Hepatocyte (in vitro differentiated cells): ENCODE measurements at regions not wholly inside any gene's neighbourhood (a gene's known extent, or its start where the extent isn't known, plus 50 kb on each side); places are given as distances from the start of the nearest gene placed in this dataset.

Experiments used
- DNase-seq: peaks from one replicate; pipeline ENCODE4 v3.0.0-alpha.2; 2016; ENCODE audit warnings: low spot score
- H2AFZ ChIP-seq: fragments of 200-600 bp; sonication (generic); 2 replicates; pipeline ENCODE4 v1.6.0; 2016; ENCODE audit warnings: antibody characterized with exemption, mild to moderate bottlenecking
- H3K27ac ChIP-seq: fragments of 200-600 bp; sonication (generic); 2 replicates; pipeline ENCODE4 v1.5.1; 2016; ENCODE audit warnings: mild to moderate bottlenecking
- H3K27me3 ChIP-seq: fragments of 200-600 bp; sonication (generic); 2 replicates; pipeline ENCODE4 v1.6.1; 2016
- H3K36me3 ChIP-seq: fragments of 200-600 bp; sonication (generic); replicated peaks from 2 replicates; pipeline ENCODE4 v1.5.1; 2016; ENCODE audit warnings: low read depth; ENCODE audit not compliant: insufficient read depth
- H3K4me1 ChIP-seq: fragments of 200-600 bp; sonication (generic); 2 replicates; pipeline ENCODE4 v1.5.1; 2016; ENCODE audit warnings: mild to moderate bottlenecking, moderate library complexity; ENCODE audit not compliant: insufficient read depth
- H3K4me2 ChIP-seq: fragments of 200-600 bp; sonication (generic); 2 replicates; pipeline ENCODE4 v1.6.0; 2016
- H3K4me3 ChIP-seq: fragments of 200-600 bp; sonication (generic); 2 replicates; pipeline ENCODE4 v1.5.1; 2016; ENCODE audit warnings: mild to moderate bottlenecking
- H3K79me2 ChIP-seq: fragments of 200-600 bp; sonication (generic); 2 replicates; pipeline ENCODE4 v1.6.0; 2017; ENCODE audit warnings: mild to moderate bottlenecking
- H3K9me2 ChIP-seq: fragments of 200-600 bp; sonication (generic); replicated peaks from 2 replicates; pipeline ENCODE4 v1.6.0; 2017; ENCODE audit warnings: mild to moderate bottlenecking; ENCODE audit not compliant: insufficient read depth
- H3K9me3 ChIP-seq: fragments of 200-600 bp; sonication (generic); 2 replicates; pipeline ENCODE4 v1.5.1; 2016; ENCODE audit warnings: low read depth, mild to moderate bottlenecking
- H4K20me1 ChIP-seq: fragments of 200-600 bp; sonication (generic); 2 replicates; pipeline ENCODE4 v1.6.0; 2016; ENCODE audit warnings: mild to moderate bottlenecking; ENCODE audit not compliant: insufficient read depth, poor library complexity, severe bottlenecking
- CTCF ChIP-seq: fragments of 200-600 bp; sonication (generic); IDR thresholded peaks from 2 replicates; pipeline ENCODE4 v1.5.1; 2016; ENCODE audit warnings: antibody characterized with exemption, mild to moderate bottlenecking; ENCODE audit not compliant: poor library complexity
- EZH2 ChIP-seq: fragments of 200-600 bp; sonication (generic); IDR thresholded peaks from 2 replicates; pipeline ENCODE4 v1.6.1; 2016; ENCODE audit warnings: antibody characterized with exemption, mild to moderate bottlenecking, borderline replicate concordance
- EZH2phosphoT487 ChIP-seq: fragments of 200-600 bp; sonication (generic); IDR thresholded peaks from one replicate; pipeline ENCODE4 v1.6.1; 2018; ENCODE audit warnings: antibody characterized with exemption, mild to moderate bottlenecking, low read depth, moderate library complexity; ENCODE audit not compliant: unreplicated experiment, severe bottlenecking
- WGBS: methylation state at CpG from one replicate; pipeline ENCODE4 v1.1.6; 2016; ENCODE audit warnings: low lambda C conversion rate; ENCODE audit errors: missing lambda C conversion rate; 5-methylcytosine and 5-hydroxymethylcytosine counted together

GRCh38 chr7:23967949-23968599 is 258.1 kb downstream of the STK31 start:
- Histone ChIP-seq H4K20me1 (no peaks in the 10 kb centered on the region), H3K9me3 (no peaks in the 10 kb centered on the region), H3K4me3 (no peak overlapping the region), H3K4me1 (peaks cover 37% of the 10 kb centered on the region), H3K27ac (peak overlapping the region; percentile 75), H3K36me3 (no peaks in the 10 kb centered on the region), H3K27me3 (no peaks in the 10 kb centered on the region), H3K4me2 (no peak overlapping the region), H2AFZ (no peak overlapping the region), H3K9me2 (no peaks in the 10 kb centered on the region), H3K79me2 (no peaks in the 10 kb centered on the region)
- no peak for DNase-seq
- TF ChIP-seq CTCF (no peak), EZH2phosphoT487 (no peak), EZH2 (no peak)
- WGBS, result 81% methylated on average over 5 of the region's 5 CpGs

GRCh38 chr7:23968791-23969190 is 258.8 kb downstream of the STK31 start:
- no peaks in the 10 kb centered on the region for H3K79me2 ChIP-seq
- H4K20me1 ChIP-seq, result no peaks in the 10 kb centered on the region
- peaks cover 37% of the 10 kb centered on the region for H3K4me1 ChIP-seq
- H3K27me3 ChIP-seq, result no peaks in the 10 kb centered on the region
- no peak for TF ChIP-seq CTCF
- no peak for TF ChIP-seq EZH2
- no peak for DNase-seq
- H3K27ac ChIP-seq, result peak overlapping the region; percentile 75
- H2AFZ ChIP-seq, result no peak overlapping the region
- WGBS, result 54% methylated on average over 2 of the region's 2 CpGs
- H3K36me3 ChIP-seq, result no peaks in the 10 kb centered on the region
- no peaks in the 10 kb centered on the region for H3K9me3 ChIP-seq
- no peak overlapping the region for H3K4me2 ChIP-seq
- H3K4me3 ChIP-seq, result no peak overlapping the region
- no peaks in the 10 kb centered on the region for H3K9me2 ChIP-seq

GRCh38 chr7:23969443-23969842 is 259.4 kb downstream of the STK31 start:
- Histone ChIP-seq H3K4me1 (peaks cover 37% of the 10 kb centered on the region), H3K4me2 (peak overlapping the region; percentile 26), H3K79me2 (no peaks in the 10 kb centered on the region), H3K27me3 (no peaks in the 10 kb centered on the region), H2AFZ (no peak overlapping the region), H4K20me1 (no peaks in the 10 kb centered on the region), H3K9me3 (no peaks in the 10 kb centered on the region), H3K27ac (peak overlapping the region; percentile 87), H3K9me2 (no peaks in the 10 kb centered on the region), H3K36me3 (no peaks in the 10 kb centered on the region), H3K4me3 (no peak overlapping the region)
- TF ChIP-seq CTCF, result no peak
- TF ChIP-seq EZH2phosphoT487, result no peak
- peak; percentile 63 for DNase-seq
- 21% methylated on average over 3 of the region's 3 CpGs for WGBS

- no peak for TF ChIP-seq EZH2
- no peak for TF ChIP-seq EZH2phosphoT487
- no peak for TF ChIP-seq CTCF
- no peak for DNase-seq
- Histone ChIP-seq H4K20me1 (no peaks in the 10 kb centered on the region), H3K4me3 (no peak overlapping the region), H3K4me2 (no peak overlapping the region), H3K27ac (peak overlapping the region; percentile 87), H3K9me3 (no peaks in the 10 kb centered on the region), H3K27me3 (no peaks in the 10 kb centered on the region), H2AFZ (no peak overlapping the region), H3K4me1 (peaks cover 31% of the 10 kb centered on the region), H3K9me2 (no peaks in the 10 kb centered on the region), H3K79me2 (no peaks in the 10 kb centered on the region), H3K36me3 (no peaks in the 10 kb centered on the region)
- 77% methylated on average over 2 of the region's 2 CpGs for WGBS
Observed at GRCh38 chr7:23970193-23970592, 260.2 kb downstream of the STK31 start.
